ENCODE measurements at regions not wholly inside any gene's neighbourhood (a gene's known extent, or its start where the extent isn't known, plus 50 kb on each side); places are given as distances from the start of the nearest gene placed in this dataset.

GRCh38 chr3:89813500-89813899, 706.1 kb downstream of the EPHA3 start (continued):
- TF ChIP-seq, protein P1, sequence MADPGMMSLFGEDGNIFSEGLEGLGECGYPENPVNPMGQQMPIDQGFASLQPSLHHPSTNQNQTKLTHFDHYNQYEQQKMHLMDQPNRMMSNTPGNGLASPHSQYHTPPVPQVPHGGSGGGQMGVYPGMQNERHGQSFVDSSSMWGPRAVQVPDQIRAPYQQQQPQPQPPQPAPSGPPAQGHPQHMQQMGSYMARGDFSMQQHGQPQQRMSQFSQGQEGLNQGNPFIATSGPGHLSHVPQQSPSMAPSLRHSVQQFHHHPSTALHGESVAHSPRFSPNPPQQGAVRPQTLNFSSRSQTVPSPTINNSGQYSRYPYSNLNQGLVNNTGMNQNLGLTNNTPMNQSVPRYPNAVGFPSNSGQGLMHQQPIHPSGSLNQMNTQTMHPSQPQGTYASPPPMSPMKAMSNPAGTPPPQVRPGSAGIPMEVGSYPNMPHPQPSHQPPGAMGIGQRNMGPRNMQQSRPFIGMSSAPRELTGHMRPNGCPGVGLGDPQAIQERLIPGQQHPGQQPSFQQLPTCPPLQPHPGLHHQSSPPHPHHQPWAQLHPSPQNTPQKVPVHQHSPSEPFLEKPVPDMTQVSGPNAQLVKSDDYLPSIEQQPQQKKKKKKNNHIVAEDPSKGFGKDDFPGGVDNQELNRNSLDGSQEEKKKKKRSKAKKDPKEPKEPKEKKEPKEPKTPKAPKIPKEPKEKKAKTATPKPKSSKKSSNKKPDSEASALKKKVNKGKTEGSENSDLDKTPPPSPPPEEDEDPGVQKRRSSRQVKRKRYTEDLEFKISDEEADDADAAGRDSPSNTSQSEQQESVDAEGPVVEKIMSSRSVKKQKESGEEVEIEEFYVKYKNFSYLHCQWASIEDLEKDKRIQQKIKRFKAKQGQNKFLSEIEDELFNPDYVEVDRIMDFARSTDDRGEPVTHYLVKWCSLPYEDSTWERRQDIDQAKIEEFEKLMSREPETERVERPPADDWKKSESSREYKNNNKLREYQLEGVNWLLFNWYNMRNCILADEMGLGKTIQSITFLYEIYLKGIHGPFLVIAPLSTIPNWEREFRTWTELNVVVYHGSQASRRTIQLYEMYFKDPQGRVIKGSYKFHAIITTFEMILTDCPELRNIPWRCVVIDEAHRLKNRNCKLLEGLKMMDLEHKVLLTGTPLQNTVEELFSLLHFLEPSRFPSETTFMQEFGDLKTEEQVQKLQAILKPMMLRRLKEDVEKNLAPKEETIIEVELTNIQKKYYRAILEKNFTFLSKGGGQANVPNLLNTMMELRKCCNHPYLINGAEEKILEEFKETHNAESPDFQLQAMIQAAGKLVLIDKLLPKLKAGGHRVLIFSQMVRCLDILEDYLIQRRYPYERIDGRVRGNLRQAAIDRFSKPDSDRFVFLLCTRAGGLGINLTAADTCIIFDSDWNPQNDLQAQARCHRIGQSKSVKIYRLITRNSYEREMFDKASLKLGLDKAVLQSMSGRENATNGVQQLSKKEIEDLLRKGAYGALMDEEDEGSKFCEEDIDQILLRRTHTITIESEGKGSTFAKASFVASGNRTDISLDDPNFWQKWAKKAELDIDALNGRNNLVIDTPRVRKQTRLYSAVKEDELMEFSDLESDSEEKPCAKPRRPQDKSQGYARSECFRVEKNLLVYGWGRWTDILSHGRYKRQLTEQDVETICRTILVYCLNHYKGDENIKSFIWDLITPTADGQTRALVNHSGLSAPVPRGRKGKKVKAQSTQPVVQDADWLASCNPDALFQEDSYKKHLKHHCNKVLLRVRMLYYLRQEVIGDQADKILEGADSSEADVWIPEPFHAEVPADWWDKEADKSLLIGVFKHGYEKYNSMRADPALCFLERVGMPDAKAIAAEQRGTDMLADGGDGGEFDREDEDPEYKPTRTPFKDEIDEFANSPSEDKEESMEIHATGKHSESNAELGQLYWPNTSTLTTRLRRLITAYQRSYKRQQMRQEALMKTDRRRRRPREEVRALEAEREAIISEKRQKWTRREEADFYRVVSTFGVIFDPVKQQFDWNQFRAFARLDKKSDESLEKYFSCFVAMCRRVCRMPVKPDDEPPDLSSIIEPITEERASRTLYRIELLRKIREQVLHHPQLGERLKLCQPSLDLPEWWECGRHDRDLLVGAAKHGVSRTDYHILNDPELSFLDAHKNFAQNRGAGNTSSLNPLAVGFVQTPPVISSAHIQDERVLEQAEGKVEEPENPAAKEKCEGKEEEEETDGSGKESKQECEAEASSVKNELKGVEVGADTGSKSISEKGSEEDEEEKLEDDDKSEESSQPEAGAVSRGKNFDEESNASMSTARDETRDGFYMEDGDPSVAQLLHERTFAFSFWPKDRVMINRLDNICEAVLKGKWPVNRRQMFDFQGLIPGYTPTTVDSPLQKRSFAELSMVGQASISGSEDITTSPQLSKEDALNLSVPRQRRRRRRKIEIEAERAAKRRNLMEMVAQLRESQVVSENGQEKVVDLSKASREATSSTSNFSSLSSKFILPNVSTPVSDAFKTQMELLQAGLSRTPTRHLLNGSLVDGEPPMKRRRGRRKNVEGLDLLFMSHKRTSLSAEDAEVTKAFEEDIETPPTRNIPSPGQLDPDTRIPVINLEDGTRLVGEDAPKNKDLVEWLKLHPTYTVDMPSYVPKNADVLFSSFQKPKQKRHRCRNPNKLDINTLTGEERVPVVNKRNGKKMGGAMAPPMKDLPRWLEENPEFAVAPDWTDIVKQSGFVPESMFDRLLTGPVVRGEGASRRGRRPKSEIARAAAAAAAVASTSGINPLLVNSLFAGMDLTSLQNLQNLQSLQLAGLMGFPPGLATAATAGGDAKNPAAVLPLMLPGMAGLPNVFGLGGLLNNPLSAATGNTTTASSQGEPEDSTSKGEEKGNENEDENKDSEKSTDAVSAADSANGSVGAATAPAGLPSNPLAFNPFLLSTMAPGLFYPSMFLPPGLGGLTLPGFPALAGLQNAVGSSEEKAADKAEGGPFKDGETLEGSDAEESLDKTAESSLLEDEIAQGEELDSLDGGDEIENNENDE (IDR thresholded peaks at IDR 0.05; ENCODE audit: insufficient replicate concordance, low read length) = no peak
- TF ChIP-seq FOSL1 (IDR thresholded peaks at IDR 0.05; ENCODE audit: insufficient read depth, low read depth, low read length) (no peak), E2F6 (IDR thresholded peaks at IDR 0.05) (no peak)

Measured in H1 (cell line).